Naive thymus-derived CD4-positive, alpha-beta T cell (primary cell): ENCODE measurements at regions not wholly inside any gene's neighbourhood (a gene's known extent, or its start where the extent isn't known, plus 50 kb on each side); places are given as distances from the start of the nearest gene placed in this dataset.
A peak's percentile ranks its signal among the peaks of the same experiment; 100 is the strongest.

Source experiments
- ATAC-seq: fragments of 150-1000 bp; cut with Tn5 transposase; 2 replicates; pipeline ENCODE4 v1.10.0; 2021; ENCODE audit warnings: mild to moderate bottlenecking, moderate library complexity
- CTCF ChIA-PET: fragments of 350-600 bp; sonication (Branson Sonifier 250); formaldehyde crosslinking; loops from one replicate; lab custom pipeline; 2021; ENCODE audit warnings: antibody characterized with exemption; lab: Charles Lee
- POLR2A ChIA-PET: fragments of 350-600 bp; sonication (Branson Sonifier 250); formaldehyde crosslinking; loops from one replicate; lab custom pipeline; 2021; ENCODE audit warnings: antibody characterized with exemption, inconsistent platforms; lab: Charles Lee
- DNase-seq, 9 donors: peaks; one replicate each; pipeline versions ENCODE4 v3.0.0 to v3.0.0-alpha.2; 2020 to 2022; ENCODE audit warnings: mixed read lengths in 1 of 9
- H3K27ac ChIP-seq: one replicate; pipeline ENCODE4 v1.7.0; 2013; ENCODE audit warnings: mild to moderate bottlenecking, low read depth, low read length, moderate library complexity
- H3K27me3 ChIP-seq, 2 donors: one replicate each; pipeline ENCODE4 v1.7.0; 2013; ENCODE audit warnings: low read length in 2 of 2, mild to moderate bottlenecking in 2 of 2, moderate library complexity in 2 of 2; ENCODE audit not compliant: control insufficient read depth in 2 of 2, insufficient read depth in 2 of 2
- H3K36me3 ChIP-seq, 3 experiments: 1 replicate in 2 of 3; 2 replicates in 1 of 3; pipeline ENCODE4 v1.7.0; 2013; ENCODE audit warnings: low read length in 3 of 3, mild to moderate bottlenecking in 3 of 3, moderate library complexity in 1 of 3; ENCODE audit not compliant: insufficient read depth in 3 of 3, control insufficient read depth in 2 of 3
- H3K4me1 ChIP-seq, 2 donors: one replicate each; pipeline ENCODE4 v1.7.0; 2013; ENCODE audit warnings: low read length in 2 of 2, mild to moderate bottlenecking in 2 of 2, moderate library complexity in 1 of 2; ENCODE audit not compliant: control insufficient read depth in 2 of 2, insufficient read depth in 2 of 2
- H3K4me3 ChIP-seq: 2 replicates; pipeline ENCODE4 v1.7.0; 2013; ENCODE audit warnings: mild to moderate bottlenecking, low read length
- H3K9me3 ChIP-seq, 3 experiments: 1 replicate in 2 of 3; 2 replicates in 1 of 3; pipeline ENCODE4 v1.7.0; 2013; ENCODE audit warnings: low read length in 3 of 3; ENCODE audit not compliant: control insufficient read depth in 2 of 3
- H3K27ac Mint-ChIP-seq, 9 donors: one replicate each; pipeline ENCODE4 v1.8.0; 2020 to 2022; ENCODE audit warnings: mixed read lengths in 9 of 9, mild to moderate bottlenecking in 8 of 9, moderate library complexity in 5 of 9, inconsistent platforms in 2 of 9
- H3K27me3 Mint-ChIP-seq, 5 donors: one replicate each; pipeline ENCODE4 v1.8.0; 2021 to 2022; ENCODE audit warnings: mixed read lengths in 5 of 5, mild to moderate bottlenecking in 1 of 5
- H3K36me3 Mint-ChIP-seq, 5 donors: one replicate each; pipeline ENCODE4 v1.8.0; 2020 to 2022; ENCODE audit warnings: mixed read lengths in 5 of 5, mild to moderate bottlenecking in 3 of 5, inconsistent platforms in 1 of 5
- H3K4me1 Mint-ChIP-seq, 7 donors: one replicate each; pipeline ENCODE4 v1.8.0; 2020 to 2022; ENCODE audit warnings: mixed read lengths in 7 of 7, mild to moderate bottlenecking in 3 of 7, inconsistent platforms in 1 of 7
- H3K4me3 Mint-ChIP-seq, 10 donors: one replicate each; pipeline ENCODE4 v1.8.0; 2020 to 2022; ENCODE audit warnings: mild to moderate bottlenecking in 10 of 10, mixed read lengths in 10 of 10, moderate library complexity in 6 of 10, inconsistent platforms in 2 of 10
- H3K9me3 Mint-ChIP-seq, 11 donors: one replicate each; pipeline ENCODE4 v1.8.0; 2020 to 2022; ENCODE audit warnings: mixed read lengths in 11 of 11, mild to moderate bottlenecking in 4 of 11, inconsistent platforms in 1 of 11, moderate library complexity in 1 of 11
- intact Hi-C, 2 donors: fragments of 100-400 bp; cut with micrococcal nuclease; formaldehyde crosslinking; loops; one replicate each; pipeline ENCODE4 v1.15.1; 2023

GRCh38 chr6:113442040-113442439 is 415.1 kb upstream of the MARCKS start:
- intact Hi-C loops, result no loop called here
- POLR2A ChIA-PET, result no interaction called here
- H3K9me3 Mint-ChIP-seq, result peaks cover 0 to 16% (median 2%) of the 10 kb centered on the region in 11 donors
- Histone ChIP-seq H3K27me3 (no peaks in the 10 kb centered on the region), H3K4me1 (no peaks in the 10 kb centered on the region), H3K4me3 (no peak overlapping the region), H3K36me3 (no peaks in the 10 kb centered on the region), H3K9me3 (no peaks in the 10 kb centered on the region), H3K27ac (no peak overlapping the region)
- ATAC-seq, result no peak
- H3K27ac Mint-ChIP-seq, result no peak overlapping the region
- peaks cover 0 to 5% (median 0%) of the 10 kb centered on the region in 5 donors for H3K27me3 Mint-ChIP-seq
- peaks cover 0 to 2% (median 0%) of the 10 kb centered on the region in 7 donors for H3K4me1 Mint-ChIP-seq
- DNase-seq, result no peak
- no peak overlapping the region for H3K4me3 Mint-ChIP-seq
- no peaks in the 10 kb centered on the region for H3K36me3 Mint-ChIP-seq
- CTCF ChIA-PET, result no interaction called here

- Mint-ChIP-seq H3K27me3 (peaks cover 0 to 5% (median 0%) of the 10 kb centered on the region in 5 donors), H3K27ac (no peak overlapping the region), H3K4me3 (no peak overlapping the region), H3K9me3 (peaks cover 0 to 9% (median 0%) of the 10 kb centered on the region in 11 donors), H3K4me1 (no peaks in the 10 kb centered on the region), H3K36me3 (no peaks in the 10 kb centered on the region)
- Histone ChIP-seq H3K4me1 (no peaks in the 10 kb centered on the region), H3K27me3 (no peaks in the 10 kb centered on the region), H3K9me3 (no peaks in the 10 kb centered on the region), H3K27ac (no peak overlapping the region), H3K4me3 (no peak overlapping the region), H3K36me3 (no peaks in the 10 kb centered on the region)
- intact Hi-C loops, result no loop called here
- DNase-seq, result no peak
- ChIA-PET POLR2A (no interaction called here), CTCF (no interaction called here)
- ATAC-seq, result no peak
Measured at GRCh38 chr6:113445201-113445600, 411.9 kb upstream of the MARCKS start.

- H3K4me1 ChIP-seq, result no peaks in the 10 kb centered on the region
- Mint-ChIP-seq H3K9me3 (peaks cover 0 to 9% (median 0%) of the 10 kb centered on the region in 11 donors), H3K27ac (no peak overlapping the region), H3K4me1 (no peaks in the 10 kb centered on the region), H3K4me3 (no peak overlapping the region), H3K36me3 (no peaks in the 10 kb centered on the region), H3K27me3 (peaks cover 0 to 4% (median 0%) of the 10 kb centered on the region in 5 donors)
- intact Hi-C loops, result no loop called here
- H3K27ac ChIP-seq, result no peak overlapping the region
- ATAC-seq (peak; percentile 54), DNase-seq (no peak)
- ChIA-PET POLR2A (no interaction called here), CTCF (no interaction called here)
- H3K4me3 ChIP-seq, result no peak overlapping the region
- no peaks in the 10 kb centered on the region for H3K27me3 ChIP-seq
- H3K9me3 ChIP-seq, result no peaks in the 10 kb centered on the region
- no peaks in the 10 kb centered on the region for H3K36me3 ChIP-seq
Measured at GRCh38 chr6:113447088-113447831, 409.9 kb upstream of the MARCKS start.

- Histone ChIP-seq H3K4me1 (no peaks in the 10 kb centered on the region), H3K9me3 (no peaks in the 10 kb centered on the region), H3K27ac (no peak overlapping the region), H3K27me3 (no peaks in the 10 kb centered on the region), H3K36me3 (no peaks in the 10 kb centered on the region), H3K4me3 (no peak overlapping the region)
- Mint-ChIP-seq H3K27ac (no peak overlapping the region), H3K27me3 (no peaks in the 10 kb centered on the region), H3K9me3 (peaks cover 0 to 9% (median 0%) of the 10 kb centered on the region in 11 donors), H3K4me1 (no peaks in the 10 kb centered on the region), H3K36me3 (no peaks in the 10 kb centered on the region), H3K4me3 (no peak overlapping the region)
- intact Hi-C loops, result no loop called here
- CTCF ChIA-PET, result no interaction called here
- no peak for DNase-seq
- POLR2A ChIA-PET, result no interaction called here
- no peak for ATAC-seq
Measured at GRCh38 chr6:113449051-113449450, 408.1 kb upstream of the MARCKS start.

GRCh38 chr6:113450061-113450465 is 407.1 kb upstream of the MARCKS start:
- H3K4me3 ChIP-seq, result no peak overlapping the region
- ChIA-PET POLR2A (no interaction called here), CTCF (no interaction called here)
- DNase-seq (no peak), ATAC-seq (no peak)
- no peak overlapping the region for H3K27ac Mint-ChIP-seq
- H3K36me3 ChIP-seq, result no peaks in the 10 kb centered on the region
- H3K9me3 ChIP-seq, result no peaks in the 10 kb centered on the region
- no peak overlapping the region for H3K4me3 Mint-ChIP-seq
- no peaks in the 10 kb centered on the region for H3K4me1 ChIP-seq
- peaks cover 0 to 5% (median 0%) of the 10 kb centered on the region in 11 donors for H3K9me3 Mint-ChIP-seq
- no peaks in the 10 kb centered on the region for H3K27me3 Mint-ChIP-seq
- H3K27ac ChIP-seq, result no peak overlapping the region
- H3K36me3 Mint-ChIP-seq, result no peaks in the 10 kb centered on the region
- intact Hi-C loops, result no loop called here
- H3K4me1 Mint-ChIP-seq, result no peaks in the 10 kb centered on the region
- no peaks in the 10 kb centered on the region for H3K27me3 ChIP-seq

GRCh38 chr6:113451049-113451448 is 406.1 kb upstream of the MARCKS start:
- no peak overlapping the region for H3K4me3 ChIP-seq
- no peak overlapping the region for H3K27ac ChIP-seq
- ChIA-PET CTCF (no interaction called here), POLR2A (no interaction called here)
- no peak overlapping the region for H3K4me3 Mint-ChIP-seq
- H3K36me3 Mint-ChIP-seq, result no peaks in the 10 kb centered on the region
- no peaks in the 10 kb centered on the region for H3K4me1 ChIP-seq
- no peaks in the 10 kb centered on the region for H3K27me3 ChIP-seq
- H3K9me3 ChIP-seq, result no peaks in the 10 kb centered on the region
- ATAC-seq (no peak), DNase-seq (no peak)
- no peaks in the 10 kb centered on the region for H3K27me3 Mint-ChIP-seq
- H3K4me1 Mint-ChIP-seq, result no peaks in the 10 kb centered on the region
- intact Hi-C loops, result no loop called here
- H3K36me3 ChIP-seq, result no peaks in the 10 kb centered on the region
- H3K27ac Mint-ChIP-seq, result no peak overlapping the region
- H3K9me3 Mint-ChIP-seq, result peaks cover 0 to 4% (median 0%) of the 10 kb centered on the region in 11 donors

- no peak for DNase-seq
- intact Hi-C loops, result no loop called here
- POLR2A ChIA-PET, result no interaction called here
Measured at GRCh38 chr6:113457198-113457597, 399.9 kb upstream of the MARCKS start.

More at GRCh38 chr6:113457198-113457597, 399.9 kb upstream of the MARCKS start:
- Mint-ChIP-seq H3K9me3 (peaks cover 0 to 4% (median 0%) of the 10 kb centered on the region in 11 donors), H3K4me1 (no peaks in the 10 kb centered on the region), H3K27ac (no peak overlapping the region), H3K27me3 (no peaks in the 10 kb centered on the region), H3K36me3 (no peaks in the 10 kb centered on the region), H3K4me3 (no peak overlapping the region)
- no peak overlapping the region for H3K4me3 ChIP-seq
- H3K9me3 ChIP-seq, result no peaks in the 10 kb centered on the region
- no peaks in the 10 kb centered on the region for H3K4me1 ChIP-seq
- CTCF ChIA-PET, result no interaction called here
- H3K36me3 ChIP-seq, result no peaks in the 10 kb centered on the region
- H3K27ac ChIP-seq, result no peak overlapping the region
- H3K27me3 ChIP-seq, result no peaks in the 10 kb centered on the region
- ATAC-seq, result no peak
